Panc1 (cell line): ENCODE measurements at regions not wholly inside any gene's neighbourhood (a gene's known extent, or its start where the extent isn't known, plus 50 kb on each side); places are given as distances from the start of the nearest gene placed in this dataset.

Experiments used
- ATAC-seq: fragments of 200-7000 bp; cut with Tn5 transposase; 2 replicates; pipeline ENCODE4 v1.9.1; 2020; ENCODE audit warnings: mild to moderate bottlenecking, moderate library complexity
- BruUV-seq: library from RNA; stranded (reverse); fragments of 400-500 nt; replicated peaks from 2 replicates; lab custom pipeline; 2021; lab: Mats Ljungman, UMichigan
- CTCF ChIA-PET: fragments of 300-600 bp; sonication (Branson Sonifier 250); formaldehyde crosslinking; loops from one replicate; lab custom pipeline; 2022; ENCODE audit warnings: antibody characterized with exemption; lab: Charles Lee
- POLR2A ChIA-PET: fragments of 300-600 bp; sonication (Branson Sonifier 250); formaldehyde crosslinking; loops from one replicate; lab custom pipeline; 2022; ENCODE audit warnings: antibody characterized with exemption; lab: Charles Lee
- DNase-seq: peaks from one replicate; pipeline ENCODE4 v3.0.0-alpha.2; 2010; ENCODE audit warnings: low read depth, low spot score
- H3K27ac ChIP-seq: 2 replicates; pipeline ENCODE4 v1.5.1; 2011; ENCODE audit warnings: mild to moderate bottlenecking, low read length, inconsistent platforms
- H3K27me3 ChIP-seq: fragments of 200-500 bp; sonication (Bioruptor generic); 2 replicates; pipeline ENCODE4 v1.6.0; 2014; ENCODE audit warnings: low read length, inconsistent platforms; ENCODE audit not compliant: control insufficient read depth, insufficient read depth
- H3K36me3 ChIP-seq: fragments of 200-500 bp; sonication (Bioruptor generic); 2 replicates; pipeline ENCODE4 v1.5.1; 2014; ENCODE audit warnings: inconsistent platforms, mild to moderate bottlenecking, low read length, moderate library complexity; ENCODE audit not compliant: control insufficient read depth, insufficient read depth
- H3K4me1 ChIP-seq: 2 replicates; pipeline ENCODE4 v1.5.1; 2011; ENCODE audit warnings: inconsistent platforms, mild to moderate bottlenecking, low read length, moderate library complexity; ENCODE audit not compliant: control insufficient read depth, insufficient read depth
- H3K4me3 ChIP-seq, 2 experiments: 2 replicates each; pipeline ENCODE4 v1.5.1; 2011 to 2012; ENCODE audit warnings: low read depth in 2 of 2, low read length in 2 of 2, mild to moderate bottlenecking in 2 of 2, inconsistent platforms in 1 of 2, moderate library complexity in 1 of 2
- H3K9me3 ChIP-seq: fragments of 200-500 bp; sonication (Bioruptor generic); 2 replicates; pipeline ENCODE4 v1.5.1; 2014; ENCODE audit warnings: low read depth, mild to moderate bottlenecking, inconsistent platforms, low read length, moderate library complexity; ENCODE audit not compliant: control insufficient read depth, insufficient read depth
- POLR2AphosphoS5 ChIP-seq: IDR thresholded peaks from 2 replicates; pipeline ENCODE4 v1.6.1; 2012; ENCODE audit warnings: mild to moderate bottlenecking, low read depth, low read length, moderate library complexity
- SIN3A ChIP-seq: IDR thresholded peaks from 2 replicates; pipeline ENCODE4 v1.6.1; 2012; ENCODE audit warnings: low read depth, mild to moderate bottlenecking, low read length, moderate library complexity, borderline replicate concordance; ENCODE audit not compliant: insufficient read depth
- TCF7L2 ChIP-seq: IDR thresholded peaks from 2 replicates; pipeline ENCODE4 v1.6.1; 2011; ENCODE audit warnings: mild to moderate bottlenecking, low read depth, low read length, inconsistent platforms
- in situ Hi-C: cut with HindIII; loops from 2 replicates; pipeline ENCODE4 v1.10.0; 2016; ENCODE audit warnings: low sequenced_read_pairs, low pct_unique_long_range_greater_than_20kb
- intact Hi-C: fragments of 100-400 bp; cut with micrococcal nuclease; formaldehyde crosslinking; loops from one replicate; pipeline ENCODE4 v1.10.0; 2022; ENCODE audit not compliant: unreplicated experiment
- TF ChIP-seq, protein P1 (sequence below), 2 experiments: IDR thresholded peaks; 2 replicates each; pipeline ENCODE4 v1.6.1; 2011 to 2012; ENCODE audit warnings: low read depth in 2 of 2, control low read depth in 1 of 2, low read length in 1 of 2, mild to moderate bottlenecking in 1 of 2, moderate library complexity in 1 of 2; ENCODE audit not compliant: insufficient read depth in 1 of 2
- TF ChIP-seq, protein P2 (sequence below): fragments of 450-650 bp; IDR thresholded peaks from 2 replicates; pipeline ENCODE4 v1.5.1; 2017; ENCODE audit warnings: mild to moderate bottlenecking

DNA sequence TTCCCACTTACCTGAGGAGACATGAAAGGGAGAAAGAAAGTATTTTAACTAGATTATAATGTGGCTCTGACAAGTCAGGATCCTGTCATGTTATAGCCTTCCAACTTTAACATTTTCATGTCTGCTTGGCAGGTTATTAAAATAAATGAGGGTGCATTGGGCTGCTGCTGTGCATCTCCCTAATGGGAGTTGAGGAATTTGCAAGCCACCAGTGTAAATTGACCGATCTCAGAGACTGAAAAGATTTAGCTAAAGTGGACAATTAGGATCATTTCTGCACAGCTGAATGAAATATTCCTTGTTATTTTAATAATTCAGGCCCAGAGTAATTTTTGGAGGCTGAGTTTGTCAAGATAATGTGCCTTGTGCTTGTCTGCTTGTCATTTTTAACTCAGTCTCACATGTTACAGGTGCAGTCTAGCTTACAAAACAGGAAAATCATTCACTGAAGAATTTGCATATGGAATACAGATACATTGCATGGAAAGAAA, 366.3 kb upstream of the ADAMTS16 start:
- ChIA-PET CTCF (no interaction called here), POLR2A (no interaction called here)
- no peaks in the 10 kb centered on the region for H3K4me1 ChIP-seq
- intact Hi-C loops (no loop called here), in situ Hi-C loops (no loop called here)
- no peaks in the 10 kb centered on the region for H3K36me3 ChIP-seq
- no peaks in the 10 kb centered on the region for H3K27me3 ChIP-seq
- H3K27ac ChIP-seq, result no peak overlapping the region
- no peak for ATAC-seq
- H3K9me3 ChIP-seq, result no peaks in the 10 kb centered on the region
- no TSS peak for BruUV-seq
- no peak for DNase-seq
- no peak overlapping the region for H3K4me3 ChIP-seq
- no peak for TF ChIP-seq TCF7L2
- TF ChIP-seq, protein P1, sequence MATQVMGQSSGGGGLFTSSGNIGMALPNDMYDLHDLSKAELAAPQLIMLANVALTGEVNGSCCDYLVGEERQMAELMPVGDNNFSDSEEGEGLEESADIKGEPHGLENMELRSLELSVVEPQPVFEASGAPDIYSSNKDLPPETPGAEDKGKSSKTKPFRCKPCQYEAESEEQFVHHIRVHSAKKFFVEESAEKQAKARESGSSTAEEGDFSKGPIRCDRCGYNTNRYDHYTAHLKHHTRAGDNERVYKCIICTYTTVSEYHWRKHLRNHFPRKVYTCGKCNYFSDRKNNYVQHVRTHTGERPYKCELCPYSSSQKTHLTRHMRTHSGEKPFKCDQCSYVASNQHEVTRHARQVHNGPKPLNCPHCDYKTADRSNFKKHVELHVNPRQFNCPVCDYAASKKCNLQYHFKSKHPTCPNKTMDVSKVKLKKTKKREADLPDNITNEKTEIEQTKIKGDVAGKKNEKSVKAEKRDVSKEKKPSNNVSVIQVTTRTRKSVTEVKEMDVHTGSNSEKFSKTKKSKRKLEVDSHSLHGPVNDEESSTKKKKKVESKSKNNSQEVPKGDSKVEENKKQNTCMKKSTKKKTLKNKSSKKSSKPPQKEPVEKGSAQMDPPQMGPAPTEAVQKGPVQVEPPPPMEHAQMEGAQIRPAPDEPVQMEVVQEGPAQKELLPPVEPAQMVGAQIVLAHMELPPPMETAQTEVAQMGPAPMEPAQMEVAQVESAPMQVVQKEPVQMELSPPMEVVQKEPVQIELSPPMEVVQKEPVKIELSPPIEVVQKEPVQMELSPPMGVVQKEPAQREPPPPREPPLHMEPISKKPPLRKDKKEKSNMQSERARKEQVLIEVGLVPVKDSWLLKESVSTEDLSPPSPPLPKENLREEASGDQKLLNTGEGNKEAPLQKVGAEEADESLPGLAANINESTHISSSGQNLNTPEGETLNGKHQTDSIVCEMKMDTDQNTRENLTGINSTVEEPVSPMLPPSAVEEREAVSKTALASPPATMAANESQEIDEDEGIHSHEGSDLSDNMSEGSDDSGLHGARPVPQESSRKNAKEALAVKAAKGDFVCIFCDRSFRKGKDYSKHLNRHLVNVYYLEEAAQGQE (IDR thresholded peaks at IDR 0.05; ENCODE audit: insufficient read depth in 1 of 2, low read depth in 2 of 2, low read length in 1 of 2), result no peak
- TF ChIP-seq, protein P2, sequence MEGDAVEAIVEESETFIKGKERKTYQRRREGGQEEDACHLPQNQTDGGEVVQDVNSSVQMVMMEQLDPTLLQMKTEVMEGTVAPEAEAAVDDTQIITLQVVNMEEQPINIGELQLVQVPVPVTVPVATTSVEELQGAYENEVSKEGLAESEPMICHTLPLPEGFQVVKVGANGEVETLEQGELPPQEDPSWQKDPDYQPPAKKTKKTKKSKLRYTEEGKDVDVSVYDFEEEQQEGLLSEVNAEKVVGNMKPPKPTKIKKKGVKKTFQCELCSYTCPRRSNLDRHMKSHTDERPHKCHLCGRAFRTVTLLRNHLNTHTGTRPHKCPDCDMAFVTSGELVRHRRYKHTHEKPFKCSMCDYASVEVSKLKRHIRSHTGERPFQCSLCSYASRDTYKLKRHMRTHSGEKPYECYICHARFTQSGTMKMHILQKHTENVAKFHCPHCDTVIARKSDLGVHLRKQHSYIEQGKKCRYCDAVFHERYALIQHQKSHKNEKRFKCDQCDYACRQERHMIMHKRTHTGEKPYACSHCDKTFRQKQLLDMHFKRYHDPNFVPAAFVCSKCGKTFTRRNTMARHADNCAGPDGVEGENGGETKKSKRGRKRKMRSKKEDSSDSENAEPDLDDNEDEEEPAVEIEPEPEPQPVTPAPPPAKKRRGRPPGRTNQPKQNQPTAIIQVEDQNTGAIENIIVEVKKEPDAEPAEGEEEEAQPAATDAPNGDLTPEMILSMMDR, result no peak
- no peak for TF ChIP-seq SIN3A
- no peak for TF ChIP-seq POLR2AphosphoS5

- Histone ChIP-seq H3K36me3 (no peaks in the 10 kb centered on the region), H3K4me1 (no peaks in the 10 kb centered on the region), H3K4me3 (no peak overlapping the region), H3K27ac (no peak overlapping the region), H3K27me3 (no peaks in the 10 kb centered on the region), H3K9me3 (no peaks in the 10 kb centered on the region)
- BruUV-seq, result no TSS peak
- POLR2A ChIA-PET, result no interaction called here
- no peak for TF ChIP-seq TCF7L2
- TF ChIP-seq, protein P1 (IDR thresholded peaks at IDR 0.05; ENCODE audit: insufficient read depth in 1 of 2, low read depth in 2 of 2, low read length in 1 of 2), result no peak
- TF ChIP-seq, protein P2, result no peak
- no peak for DNase-seq
- in situ Hi-C loops (no loop called here), intact Hi-C loops (no loop called here)
- ATAC-seq, result no peak
- CTCF ChIA-PET, result no interaction called here
Measured at GRCh38 chr5:4777435-4777834, 362.7 kb upstream of the ADAMTS16 start.
